C4-2B (cell line): ENCODE measurements at regions not wholly inside any gene's neighbourhood (a gene's known extent, or its start where the extent isn't known, plus 50 kb on each side); places are given as distances from the start of the nearest gene placed in this dataset.

Experiments
- H3K27ac ChIP-seq: fragments of 450-650 bp; 2 replicates; pipeline ENCODE4 v1.5.1; 2017
- CTCF ChIP-seq: fragments of 450-650 bp; conservative IDR thresholded peaks from 2 replicates; pipeline ENCODE4 v1.5.1; 2017; ENCODE audit warnings: mild to moderate bottlenecking
- ZFX ChIP-seq: fragments of 450-650 bp; IDR thresholded peaks from 2 replicates; pipeline ENCODE4 v1.6.1; 2017

GRCh38 chr4:167767281-167767680 is 325.1 kb upstream of the ANXA10 start:
- H3K27ac ChIP-seq: no peak overlapping the region
- TF ChIP-seq CTCF (no peak), ZFX (no peak)

- TF ChIP-seq ZFX (no peak), CTCF (no peak)
- no peak overlapping the region for H3K27ac ChIP-seq
Observed at GRCh38 chr4:167774646-167775045, 317.7 kb upstream of the ANXA10 start.

- no peak for TF ChIP-seq CTCF
- TF ChIP-seq ZFX: no peak
Observed at GRCh38 chr4:167775375-167775774, 317.0 kb upstream of the ANXA10 start.

GRCh38 chr4:167779280-167779679 is 313.1 kb upstream of the ANXA10 start:
- TF ChIP-seq ZFX: no peak
- no peak for TF ChIP-seq CTCF
- H3K27ac ChIP-seq: no peak overlapping the region

More at GRCh38 chr4:167775375-167775774, 317.0 kb upstream of the ANXA10 start:
- H3K27ac ChIP-seq: no peak overlapping the region

GRCh38 chr4:167779864-167780263 is 312.5 kb upstream of the ANXA10 start:
- no peak overlapping the region for H3K27ac ChIP-seq
- TF ChIP-seq CTCF (no peak), ZFX (no peak)

GRCh38 chr4:167784826-167785225 is 307.5 kb upstream of the ANXA10 start:
- no peak overlapping the region for H3K27ac ChIP-seq
- TF ChIP-seq ZFX (no peak), CTCF (no peak)

GRCh38 chr4:167785523-167785922 is 306.8 kb upstream of the ANXA10 start:
- TF ChIP-seq CTCF: no peak
- TF ChIP-seq ZFX: no peak
- H3K27ac ChIP-seq: no peak overlapping the region
